HG03354 (cell line): ENCODE measurements at regions not wholly inside any gene's neighbourhood (a gene's known extent, or its start where the extent isn't known, plus 50 kb on each side); places are given as distances from the start of the nearest gene placed in this dataset.

ENCODE experiments used
- ATAC-seq: cut with Tn5 transposase; IDR thresholded peaks from one replicate; pipeline ENCODE4 v1.9.1; 2021; ENCODE audit warnings: mild to moderate bottlenecking; ENCODE audit not compliant: unreplicated experiment, poor library complexity, severe bottlenecking

DNA sequence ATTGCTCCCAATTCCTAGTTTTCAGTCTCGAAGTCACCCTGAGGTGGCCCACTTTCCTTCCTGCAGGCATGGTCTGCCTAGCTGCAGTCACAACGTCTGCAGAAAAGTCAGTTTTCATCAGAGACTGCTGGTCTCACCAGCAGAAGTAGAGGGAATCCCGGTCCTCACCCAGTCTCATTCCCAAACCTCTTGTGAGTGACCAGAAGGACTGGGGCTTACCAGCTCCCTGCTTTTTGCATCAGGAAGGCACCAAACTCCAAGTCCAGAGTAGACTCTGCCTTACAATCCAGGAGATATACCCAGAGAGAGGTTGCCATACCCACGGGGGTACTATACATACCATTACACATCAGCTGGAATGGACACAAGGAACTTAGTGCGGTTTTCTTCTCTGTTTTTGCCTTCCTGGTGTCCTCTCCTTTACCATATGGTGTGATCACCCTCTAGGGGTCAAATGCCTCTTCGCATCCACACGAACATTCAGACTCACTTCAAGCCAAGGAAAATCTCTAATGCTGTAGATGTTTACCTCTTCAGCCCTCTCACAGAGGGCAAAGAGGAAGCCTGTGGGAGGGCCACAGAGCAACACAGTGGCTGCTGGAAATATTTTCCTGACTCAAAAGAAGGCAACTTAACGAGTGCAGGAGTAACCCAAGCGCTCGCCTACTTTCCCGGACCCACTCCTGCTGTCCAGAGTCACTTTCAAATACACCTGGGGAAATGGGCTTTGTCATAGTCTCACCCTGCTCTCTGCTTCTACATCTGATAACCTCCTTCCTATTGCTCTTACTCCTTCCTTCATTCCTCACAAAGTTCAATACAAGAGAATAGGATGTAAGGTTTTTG lies 220.9 kb downstream of the C7orf25 start:
- ATAC-seq: no peak

DNA sequence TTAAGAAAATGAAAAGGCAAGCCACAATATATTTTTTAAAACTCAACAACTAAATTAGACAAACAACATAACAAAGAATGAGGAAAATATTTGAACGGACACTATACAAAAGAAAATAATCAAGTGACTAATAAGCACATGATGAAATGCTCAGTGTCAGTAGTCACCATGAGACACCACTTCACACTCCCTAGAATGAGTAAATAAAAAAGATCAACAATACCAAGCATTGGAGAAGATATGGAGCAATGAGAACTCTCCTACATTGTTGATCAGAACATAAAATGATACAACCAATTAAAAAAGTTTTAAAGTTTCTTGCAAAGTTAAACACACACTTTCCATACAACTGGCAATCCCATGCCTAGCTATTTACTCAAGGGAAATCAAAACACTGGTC lies 222.2 kb downstream of the C7orf25 start:
- no peak for ATAC-seq

DNA sequence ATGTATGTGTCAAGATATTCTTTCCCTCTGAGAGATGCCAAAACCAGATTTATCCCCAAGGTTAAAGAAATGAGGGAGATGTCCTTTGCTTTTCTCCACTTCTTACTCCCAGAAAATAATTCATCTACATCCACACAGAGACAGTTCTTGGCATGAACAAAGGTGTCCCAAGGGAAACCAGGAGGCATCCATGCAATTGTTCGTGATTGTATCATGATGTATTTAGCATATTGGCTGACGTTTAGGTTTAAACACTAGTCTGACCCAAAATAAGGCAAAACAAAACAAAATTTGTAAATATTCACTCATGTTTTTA lies 223.9 kb downstream of the C7orf25 start:
- no peak for ATAC-seq

DNA sequence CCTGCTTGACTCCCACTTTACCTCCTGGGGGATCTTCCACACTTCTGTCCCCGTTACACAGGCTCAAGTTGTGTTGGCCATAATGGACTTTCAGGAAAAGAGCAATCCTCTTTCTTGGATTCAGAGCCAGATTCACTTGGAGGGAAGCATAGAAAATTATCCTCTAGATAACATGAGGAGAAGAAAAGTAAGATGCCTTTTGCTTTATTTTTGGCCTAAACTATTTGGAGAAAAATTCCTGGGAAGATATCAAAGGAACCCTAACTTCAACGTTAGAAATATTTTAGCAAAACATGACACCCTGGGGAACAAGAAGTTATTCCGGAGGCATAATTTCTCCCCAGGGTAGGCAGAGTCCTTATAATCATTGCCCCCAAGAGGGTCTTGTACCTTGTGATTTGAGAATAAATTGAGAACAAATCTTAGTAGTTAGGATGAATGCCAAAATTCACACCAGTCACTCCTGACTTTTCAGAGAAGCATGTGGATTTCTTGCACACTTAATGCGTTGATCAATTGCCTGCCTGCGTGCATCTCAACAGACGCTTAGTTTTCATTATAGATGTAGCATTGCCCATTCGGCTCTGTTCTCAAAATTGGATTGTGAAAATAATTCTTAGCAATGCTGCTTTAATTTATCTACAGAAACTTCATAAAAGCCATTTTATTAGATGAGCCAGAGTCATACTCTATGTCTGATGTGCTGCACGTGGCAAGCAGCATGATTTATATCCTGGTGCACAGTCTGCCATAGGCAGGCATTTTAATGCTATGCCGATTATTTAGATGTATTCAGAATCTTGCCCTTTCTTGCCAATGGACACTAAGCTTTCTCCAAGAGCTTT lies 224.4 kb downstream of the C7orf25 start:
- ATAC-seq: no peak

DNA sequence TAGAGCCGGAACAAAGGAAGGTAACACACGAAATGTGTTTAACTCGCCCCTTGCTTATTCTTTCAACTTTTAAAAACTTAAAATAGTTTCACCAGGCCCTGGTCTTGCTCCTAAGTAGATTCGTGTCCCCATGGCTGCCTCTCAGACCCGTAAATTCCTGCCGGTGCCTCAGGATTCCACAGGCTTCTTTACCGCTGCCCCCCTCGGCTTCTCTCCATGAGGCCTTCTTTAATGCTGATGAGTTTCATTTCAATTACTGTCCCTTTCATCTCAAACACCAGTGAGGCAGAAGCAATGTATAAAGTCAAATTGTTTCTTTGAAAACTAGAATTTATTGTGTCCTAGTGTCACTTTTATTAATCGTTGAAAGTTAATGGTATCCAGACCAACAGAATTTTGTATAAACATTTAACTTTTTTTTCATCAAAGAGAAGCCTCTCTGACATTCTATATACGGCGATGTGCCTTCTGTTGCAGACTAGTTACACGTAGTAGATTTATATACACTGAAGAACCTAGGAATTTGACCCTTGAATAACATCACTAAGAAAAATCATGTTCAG lies 225.2 kb downstream of the C7orf25 start:
- ATAC-seq: no peak

DNA sequence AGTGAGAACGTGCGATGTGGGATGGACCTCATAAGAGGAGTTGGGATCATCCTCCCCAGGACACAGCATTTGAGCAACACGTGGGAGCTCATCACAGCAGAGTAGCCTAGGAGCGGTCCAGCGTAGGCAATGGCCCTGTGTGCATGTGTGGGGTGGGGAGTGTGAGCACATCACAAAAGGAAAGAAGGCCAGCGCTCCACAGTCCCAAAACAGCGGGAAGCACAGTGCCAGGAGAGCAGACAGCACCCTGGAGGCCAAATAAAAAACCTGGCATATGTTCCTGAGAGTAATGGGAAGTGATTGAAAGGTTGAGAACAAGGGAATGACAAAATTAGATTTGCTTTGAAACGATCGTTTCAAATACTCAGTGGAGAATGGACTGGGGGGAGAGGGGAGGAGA lies 226.0 kb downstream of the C7orf25 start:
- no peak for ATAC-seq

DNA sequence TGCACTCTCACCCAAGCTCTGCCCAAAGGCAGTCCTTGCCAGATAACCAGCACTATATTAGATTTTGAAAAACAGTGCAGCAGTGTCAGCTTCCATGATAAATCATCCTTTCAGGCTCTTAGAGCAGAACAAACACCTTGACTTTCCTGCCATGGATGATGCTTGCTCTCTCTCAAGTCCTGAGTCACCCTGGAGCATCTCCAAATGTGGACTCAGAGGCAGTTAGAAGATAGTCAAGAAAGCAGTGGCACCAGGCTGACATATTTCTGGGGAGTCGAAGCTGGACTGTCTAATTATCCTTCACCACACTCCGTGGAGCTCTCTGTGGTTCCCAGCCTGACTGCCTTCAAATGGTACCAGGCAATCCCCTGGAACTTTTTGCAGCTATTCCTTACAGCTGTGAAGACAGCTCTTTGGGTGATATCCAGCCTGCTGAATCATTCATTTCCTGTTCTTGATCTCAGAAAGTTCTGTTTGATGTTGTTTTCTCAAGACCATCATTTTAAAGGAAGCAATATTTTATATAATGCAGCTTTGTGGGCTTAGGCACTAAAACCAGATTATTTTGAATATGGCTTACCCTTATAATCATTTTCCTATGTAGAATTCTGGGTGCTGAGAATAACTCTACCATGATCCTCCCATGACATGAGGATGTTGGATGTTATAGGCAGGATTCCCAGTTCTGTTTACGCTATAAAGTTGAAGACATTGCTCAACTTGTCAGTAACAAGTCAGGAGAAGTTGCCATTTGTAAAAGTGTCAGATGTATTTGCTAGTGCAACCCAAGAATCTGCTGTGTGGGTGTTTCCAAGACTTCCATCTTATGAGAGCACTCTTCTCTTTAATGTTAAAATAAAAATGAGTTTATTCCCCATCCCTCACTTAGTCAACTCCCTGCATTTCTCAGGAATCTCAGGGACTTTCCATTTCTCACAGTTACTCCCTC lies 233.8 kb downstream of the C7orf25 start:
- no peak for ATAC-seq

DNA sequence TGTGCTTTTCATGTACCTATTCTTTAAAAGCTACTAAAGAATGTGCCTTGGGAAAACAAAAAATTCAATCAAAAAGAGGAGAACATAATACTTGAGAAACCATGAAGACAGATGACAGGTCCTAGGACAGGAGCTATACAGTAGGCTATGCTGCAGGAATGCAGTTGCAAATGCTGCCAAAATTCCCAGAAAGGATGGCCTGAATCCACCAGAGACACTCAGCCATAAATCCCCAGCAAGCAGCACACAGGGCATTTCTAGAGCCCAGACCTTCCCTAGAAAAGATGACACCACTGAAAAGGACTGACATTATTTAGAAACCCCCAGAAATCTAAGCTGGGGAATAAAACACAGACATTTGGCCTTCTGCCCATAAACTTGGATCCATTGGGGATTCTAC lies 237.3 kb downstream of the C7orf25 start:
- no peak for ATAC-seq

DNA sequence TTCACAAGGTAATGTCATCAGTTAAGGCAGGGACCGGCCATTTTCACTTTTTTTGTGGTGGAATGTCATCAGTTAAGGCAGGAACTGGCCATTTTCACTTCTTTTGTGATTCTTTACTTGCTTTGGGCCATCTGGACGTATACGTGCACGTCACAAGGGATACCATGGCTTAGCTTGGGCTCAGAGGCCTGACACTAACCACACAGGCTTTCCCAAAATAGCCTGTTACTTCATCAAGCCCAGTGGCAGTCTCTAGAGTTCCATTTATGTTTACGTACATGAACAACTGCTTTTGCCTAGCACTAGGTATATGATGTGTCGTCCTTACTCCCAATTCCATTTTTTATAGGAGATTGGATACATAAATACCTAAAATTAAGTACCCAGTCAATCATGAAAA lies 237.9 kb downstream of the C7orf25 start:
- no peak for ATAC-seq

GRCh38 chr7:42672339-42672999 lies 239.4 kb downstream of the C7orf25 start:
- no peak for ATAC-seq

DNA sequence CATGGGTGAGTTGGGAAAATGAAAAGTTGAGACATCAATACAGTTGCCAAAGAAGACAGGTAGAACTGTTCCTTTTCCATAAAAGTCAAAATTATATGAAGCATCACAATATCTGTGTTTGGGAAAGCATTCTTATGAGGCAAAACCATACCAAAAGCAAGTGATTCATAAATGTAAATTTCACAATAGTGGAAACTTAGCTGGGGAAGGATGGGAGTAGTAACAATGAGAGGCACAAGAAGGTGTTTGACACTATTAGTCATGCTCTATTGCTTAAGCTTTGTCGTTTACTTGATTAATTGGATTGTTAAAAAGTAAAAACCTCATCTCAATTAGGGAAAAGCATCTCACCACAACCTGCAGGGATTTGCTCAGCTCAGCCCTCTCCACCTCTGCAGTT lies 240.2 kb downstream of the C7orf25 start:
- no peak for ATAC-seq

GRCh38 chr7:42666994-42667393 lies 244.9 kb downstream of the C7orf25 start:
- ATAC-seq: no peak

- no peak for ATAC-seq
These were observed 249.0 kb downstream of the C7orf25 start for GRCh38 chr7:42662862-42663261.

DNA sequence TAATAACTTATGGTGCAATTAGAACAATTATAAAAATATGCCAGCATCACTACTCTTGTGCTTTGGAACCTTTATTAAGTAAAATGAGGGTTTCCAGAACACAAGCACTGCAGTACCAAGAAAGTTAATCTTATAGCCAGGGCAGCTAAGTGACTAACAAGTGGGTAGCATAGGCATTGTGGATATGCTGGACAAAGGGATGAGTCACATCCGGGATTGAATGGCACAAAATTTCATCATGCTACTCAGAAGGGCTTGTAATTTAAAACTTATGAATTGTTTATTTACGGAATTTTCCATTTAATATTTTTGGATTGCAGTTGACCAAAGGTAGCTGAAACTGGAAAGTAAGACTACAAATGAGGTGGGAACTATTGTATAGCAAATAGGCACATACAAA lies 250.6 kb downstream of the C7orf25 start:
- ATAC-seq: no peak

GRCh38 chr7:42650701-42651100 lies 261.2 kb downstream of the C7orf25 start:
- ATAC-seq: no peak

GRCh38 chr7:42650171-42650570 lies 261.7 kb downstream of the C7orf25 start:
- ATAC-seq: no peak

DNA sequence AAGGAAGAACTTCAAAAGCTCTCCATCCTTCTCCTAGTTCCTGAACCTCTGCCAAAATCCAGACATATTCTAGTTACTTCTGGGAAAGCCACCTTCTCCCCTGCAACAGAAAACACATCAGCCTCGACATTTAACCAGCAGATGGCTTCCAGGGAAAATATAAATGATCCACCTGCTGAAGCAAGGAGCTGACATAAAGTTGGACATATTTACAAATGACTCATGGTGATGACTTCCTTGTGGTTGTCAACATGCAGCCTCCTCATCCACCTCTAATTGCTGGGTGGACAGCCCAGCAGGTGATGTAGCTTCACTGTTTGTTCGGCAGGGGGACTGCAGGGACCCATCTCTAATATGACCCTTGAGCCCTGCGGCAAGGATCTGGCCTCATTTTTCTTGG lies 266.0 kb downstream of the C7orf25 start:
- no peak for ATAC-seq

DNA sequence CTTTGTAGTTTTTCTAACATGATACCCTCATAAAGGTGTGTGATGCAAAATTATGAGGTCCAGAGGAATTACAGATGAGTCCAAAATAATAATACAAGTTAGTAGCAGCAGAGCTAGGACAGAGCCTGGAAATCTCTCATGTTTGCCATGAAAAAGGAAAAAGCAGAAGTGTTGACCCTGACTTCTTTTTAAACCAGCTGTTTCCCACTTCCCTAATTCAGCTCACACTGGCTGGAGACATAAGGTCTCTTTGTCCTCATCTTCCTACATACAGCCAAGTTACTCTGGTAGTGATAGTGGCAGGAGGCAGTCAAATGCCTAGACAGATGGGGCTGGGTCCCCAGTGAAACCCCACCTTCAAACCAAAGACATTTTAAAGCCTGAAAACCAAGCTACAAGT lies 269.2 kb downstream of the C7orf25 start:
- no peak for ATAC-seq

DNA sequence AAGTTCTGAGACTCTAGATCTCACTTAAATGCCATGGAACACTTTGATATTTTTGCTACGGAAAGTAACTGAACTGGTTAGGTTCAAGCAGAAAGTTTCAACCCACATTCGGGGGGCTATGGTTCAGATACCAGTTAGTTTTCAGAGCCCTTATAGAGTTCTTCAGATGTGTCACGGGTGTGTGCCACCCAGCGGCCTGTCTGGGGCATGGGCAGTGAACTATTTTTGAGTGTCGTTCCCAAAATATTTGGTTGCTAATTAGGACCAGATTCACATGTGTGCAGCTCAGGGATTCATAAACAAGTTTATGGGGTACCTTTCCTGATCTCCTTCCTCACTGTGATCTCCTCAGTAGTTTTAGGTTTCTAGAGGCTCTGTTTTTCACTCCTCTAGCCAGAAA lies 271.9 kb downstream of the C7orf25 start:
- ATAC-seq: no peak
